Stimulated activated CD4-positive, alpha-beta T cell treated with anti-CD3 and anti-CD28 coated beads, TNF-alpha, amount 100 ng/mL, for 4 hours (primary cell): ENCODE measurements at regions not wholly inside any gene's neighbourhood (a gene's known extent, or its start where the extent isn't known, plus 50 kb on each side); places are given as distances from the start of the nearest gene placed in this dataset.

Experiments used
- DNase-seq, 3 experiments: peaks; one replicate each; pipeline ENCODE4 v3.0.0-alpha.2; 2020; ENCODE audit warnings: low read depth in 3 of 3

GRCh38 chr12:65517656-65518210 is 239.2 kb downstream of the MSRB3 start:
- no peak for DNase-seq

GRCh38 chr12:65518771-65519170 is 240.3 kb downstream of the MSRB3 start:
- DNase-seq: no peak

GRCh38 chr12:65520658-65521057 is 242.2 kb downstream of the MSRB3 start:
- DNase-seq: no peak

- DNase-seq: no peak
Observed at GRCh38 chr12:65522956-65523860, 244.7 kb downstream of the MSRB3 start.

GRCh38 chr12:65524666-65525065 is 246.2 kb downstream of the MSRB3 start:
- DNase-seq: no peak

- no peak for DNase-seq
Observed at GRCh38 chr12:65525491-65526141, 247.1 kb downstream of the MSRB3 start.

GRCh38 chr12:65526311-65526710 is 247.8 kb downstream of the MSRB3 start:
- no peak for DNase-seq

- DNase-seq: no peak
Observed at GRCh38 chr12:65528127-65528526, 249.6 kb downstream of the MSRB3 start.

- DNase-seq: no peak
Observed at GRCh38 chr12:65529106-65529505, 250.6 kb downstream of the MSRB3 start.

- DNase-seq: no peak
Observed at GRCh38 chr12:65529771-65530435, 251.4 kb downstream of the MSRB3 start.

GRCh38 chr12:65532162-65532561 is 253.7 kb downstream of the MSRB3 start:
- DNase-seq: no peak

GRCh38 chr12:65532764-65533163 is 254.3 kb downstream of the MSRB3 start:
- DNase-seq: no peak

- DNase-seq: no peak
Observed at GRCh38 chr12:65533177-65533883, 254.8 kb downstream of the MSRB3 start.

- no peak for DNase-seq
Observed at GRCh38 chr12:65534238-65534841, 255.9 kb downstream of the MSRB3 start.

- DNase-seq: no peak
Observed at GRCh38 chr12:65535946-65536345, 257.5 kb downstream of the MSRB3 start.

- no peak for DNase-seq
Observed at GRCh38 chr12:65536351-65536750, 257.9 kb downstream of the MSRB3 start.

GRCh38 chr12:65536876-65537681 is 258.6 kb downstream of the MSRB3 start:
- DNase-seq: no peak

- no peak for DNase-seq
Observed at GRCh38 chr12:65537978-65538377, 259.5 kb downstream of the MSRB3 start.

- no peak for DNase-seq
Observed at GRCh38 chr12:65539023-65539422, 260.5 kb downstream of the MSRB3 start.

- DNase-seq: no peak
Observed at GRCh38 chr12:65540140-65540539, 261.7 kb downstream of the MSRB3 start.
